VCaP (cell line): ENCODE measurements at regions not wholly inside any gene's neighbourhood (a gene's known extent, or its start where the extent isn't known, plus 50 kb on each side); places are given as distances from the start of the nearest gene placed in this dataset.

ENCODE experiments used
- H3K27ac ChIP-seq: fragments of 450-650 bp; 2 replicates; pipeline ENCODE4 v1.5.1; 2017
- TF ChIP-seq, protein P1 (sequence below): fragments of 450-650 bp; conservative IDR thresholded peaks from 2 replicates; pipeline ENCODE4 v1.5.1; 2017; ENCODE audit warnings: mild to moderate bottlenecking, moderate library complexity

DNA sequence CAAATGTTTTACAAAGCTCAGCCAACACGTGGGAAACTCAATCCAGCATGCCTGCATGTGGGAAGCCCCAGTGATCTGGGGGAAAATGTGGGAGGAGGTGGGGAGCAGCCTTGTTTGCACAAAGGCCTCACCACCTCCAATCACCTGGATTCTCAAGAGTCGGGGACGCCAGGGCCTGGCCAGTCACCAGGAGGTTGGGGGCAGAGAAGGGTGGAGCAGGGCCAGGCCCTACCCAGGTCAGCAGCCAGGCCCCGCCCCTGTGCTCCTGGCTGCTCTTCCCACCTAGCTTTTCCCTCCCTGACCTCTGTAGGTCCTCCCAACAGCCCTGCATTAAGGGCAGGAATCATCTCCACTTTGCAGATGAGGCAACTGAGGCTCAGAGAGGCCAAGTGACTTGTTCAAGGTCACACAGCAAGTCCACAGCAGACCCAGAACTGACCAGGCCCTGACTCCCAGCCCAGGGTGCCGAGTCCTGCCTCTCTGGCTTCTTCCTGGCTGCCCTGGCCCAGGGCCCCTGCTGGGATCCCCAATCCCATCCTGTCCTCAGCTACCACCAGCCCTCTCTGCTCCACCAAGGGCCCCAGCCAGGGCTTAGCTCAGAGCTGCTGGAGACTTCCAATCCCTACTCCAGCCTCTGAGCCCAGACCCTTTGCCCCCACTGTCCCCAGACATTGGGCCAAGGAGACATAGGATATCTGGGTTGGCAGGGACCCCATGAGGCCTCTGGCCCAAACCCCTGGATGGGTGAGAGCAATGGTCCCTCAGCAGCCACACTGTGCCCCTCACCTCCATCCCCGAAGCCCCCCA is 508.6 kb downstream of the PTPRU start:
- H3K27ac ChIP-seq = no peak overlapping the region
- TF ChIP-seq, protein P1, sequence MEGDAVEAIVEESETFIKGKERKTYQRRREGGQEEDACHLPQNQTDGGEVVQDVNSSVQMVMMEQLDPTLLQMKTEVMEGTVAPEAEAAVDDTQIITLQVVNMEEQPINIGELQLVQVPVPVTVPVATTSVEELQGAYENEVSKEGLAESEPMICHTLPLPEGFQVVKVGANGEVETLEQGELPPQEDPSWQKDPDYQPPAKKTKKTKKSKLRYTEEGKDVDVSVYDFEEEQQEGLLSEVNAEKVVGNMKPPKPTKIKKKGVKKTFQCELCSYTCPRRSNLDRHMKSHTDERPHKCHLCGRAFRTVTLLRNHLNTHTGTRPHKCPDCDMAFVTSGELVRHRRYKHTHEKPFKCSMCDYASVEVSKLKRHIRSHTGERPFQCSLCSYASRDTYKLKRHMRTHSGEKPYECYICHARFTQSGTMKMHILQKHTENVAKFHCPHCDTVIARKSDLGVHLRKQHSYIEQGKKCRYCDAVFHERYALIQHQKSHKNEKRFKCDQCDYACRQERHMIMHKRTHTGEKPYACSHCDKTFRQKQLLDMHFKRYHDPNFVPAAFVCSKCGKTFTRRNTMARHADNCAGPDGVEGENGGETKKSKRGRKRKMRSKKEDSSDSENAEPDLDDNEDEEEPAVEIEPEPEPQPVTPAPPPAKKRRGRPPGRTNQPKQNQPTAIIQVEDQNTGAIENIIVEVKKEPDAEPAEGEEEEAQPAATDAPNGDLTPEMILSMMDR = no peak

DNA sequence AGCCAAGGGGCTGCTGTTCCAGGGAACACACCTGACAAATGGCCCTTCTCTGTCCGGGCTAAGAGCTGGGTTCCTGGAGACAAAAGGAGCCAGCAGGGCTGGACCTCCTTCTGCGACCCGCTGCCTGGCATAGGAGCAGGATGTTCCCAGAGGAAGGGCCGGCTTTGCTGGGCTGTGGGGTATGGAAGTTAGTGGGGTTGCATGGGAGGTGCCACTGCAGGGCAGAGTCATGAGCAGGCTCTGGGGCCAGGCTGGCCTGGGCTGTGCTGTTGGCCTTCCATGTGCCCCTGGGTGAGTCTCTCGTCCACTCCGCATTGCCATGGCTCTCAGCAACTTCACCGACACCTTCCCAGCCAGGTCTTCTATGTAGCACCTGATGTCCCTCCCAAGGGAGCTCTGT is 507.6 kb downstream of the PTPRU start:
- H3K27ac ChIP-seq = no peak overlapping the region
- TF ChIP-seq, protein P1 = no peak

DNA sequence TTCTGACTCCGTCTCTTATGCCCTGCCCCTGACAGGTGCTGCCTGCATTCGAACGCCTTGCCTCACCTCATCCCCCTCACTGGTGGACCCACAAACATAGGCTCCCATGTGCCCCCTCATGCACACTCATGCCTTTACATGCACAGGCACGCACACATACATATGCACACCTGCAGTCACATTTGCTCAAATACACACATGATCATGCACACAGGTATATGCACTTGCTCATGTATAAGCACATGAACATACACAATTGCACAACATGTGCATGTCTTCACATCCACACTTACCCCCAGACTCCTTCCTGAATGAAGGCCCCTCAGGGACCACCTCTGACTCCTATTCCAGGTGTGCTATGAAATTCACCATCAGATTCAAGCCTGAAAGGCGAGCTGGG is 506.9 kb downstream of the PTPRU start:
- TF ChIP-seq, protein P1 = no peak
- H3K27ac ChIP-seq = no peak overlapping the region

DNA sequence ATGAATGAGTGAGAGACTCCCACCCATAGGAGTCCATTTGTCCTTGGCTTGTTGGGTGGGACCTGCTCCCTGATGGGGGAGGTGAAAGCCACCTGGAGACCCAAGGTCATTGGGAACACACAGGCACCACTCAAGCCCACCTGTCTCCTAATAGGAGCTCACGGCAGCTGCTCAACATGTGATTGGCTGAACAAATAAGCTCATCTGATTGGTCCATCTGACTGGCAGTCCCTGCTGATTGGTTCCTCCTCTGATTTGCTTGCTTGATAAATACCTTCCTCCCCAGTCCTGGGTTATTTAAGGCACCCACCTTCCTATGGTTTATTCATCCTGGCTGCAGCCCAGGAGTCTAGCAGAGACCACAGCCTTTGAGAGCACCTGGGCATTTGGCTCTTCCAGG is 502.9 kb downstream of the PTPRU start:
- TF ChIP-seq, protein P1 = no peak
- H3K27ac ChIP-seq = no peak overlapping the region

DNA sequence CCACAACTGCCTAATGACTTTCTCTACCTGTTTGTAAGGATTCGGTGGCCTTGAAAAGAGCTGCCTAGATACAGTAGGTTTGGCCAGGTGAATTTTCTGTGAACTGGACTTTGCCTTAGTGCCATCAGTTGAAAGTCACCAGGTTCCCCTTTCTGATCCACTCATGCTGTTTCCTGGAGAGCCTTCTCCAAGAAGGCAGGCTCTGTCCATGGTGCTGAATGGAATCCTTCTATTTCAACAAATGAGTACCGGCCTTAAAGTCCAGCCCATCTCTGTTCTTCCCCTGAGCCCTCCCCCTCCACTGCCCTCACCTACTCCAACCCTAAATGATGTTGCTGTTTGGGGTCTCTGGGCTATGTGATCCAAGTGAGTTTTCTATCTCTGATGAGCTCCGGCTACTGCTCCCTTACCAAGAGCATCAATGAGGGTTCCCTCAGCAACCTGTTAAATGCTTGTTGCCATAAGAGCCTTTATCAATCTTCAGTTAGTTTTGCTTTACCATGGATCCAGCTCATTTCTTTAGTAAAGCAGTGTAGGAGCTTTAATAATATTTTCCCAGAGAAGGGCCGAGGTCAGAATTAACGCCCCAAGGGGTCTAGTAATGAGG is 500.4 kb downstream of the PTPRU start:
- TF ChIP-seq, protein P1 = no peak

DNA sequence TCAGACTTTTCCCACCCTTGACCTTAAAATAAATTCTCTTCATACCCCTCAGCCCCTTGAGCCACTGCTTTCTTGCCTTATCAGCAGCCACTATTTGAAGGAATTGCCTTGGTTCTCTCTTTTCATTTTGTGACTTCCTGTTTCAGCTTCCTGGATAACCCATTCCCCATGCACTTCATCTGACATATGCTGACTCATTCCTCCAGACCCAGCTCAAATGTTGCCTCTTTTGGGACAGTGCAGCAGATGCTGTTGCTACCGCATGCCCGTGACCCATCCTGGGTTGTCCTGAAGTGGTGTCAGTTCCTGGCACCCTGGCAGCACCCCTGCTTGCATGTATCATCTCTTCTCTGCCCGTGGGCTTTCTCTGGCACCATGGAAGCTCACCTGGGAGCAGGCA is 496.1 kb downstream of the PTPRU start:
- TF ChIP-seq, protein P1 = no peak
- H3K27ac ChIP-seq = no peak overlapping the region

More for the DNA sequence above, 500.4 kb downstream of the PTPRU start:
- no peak overlapping the region for H3K27ac ChIP-seq

DNA sequence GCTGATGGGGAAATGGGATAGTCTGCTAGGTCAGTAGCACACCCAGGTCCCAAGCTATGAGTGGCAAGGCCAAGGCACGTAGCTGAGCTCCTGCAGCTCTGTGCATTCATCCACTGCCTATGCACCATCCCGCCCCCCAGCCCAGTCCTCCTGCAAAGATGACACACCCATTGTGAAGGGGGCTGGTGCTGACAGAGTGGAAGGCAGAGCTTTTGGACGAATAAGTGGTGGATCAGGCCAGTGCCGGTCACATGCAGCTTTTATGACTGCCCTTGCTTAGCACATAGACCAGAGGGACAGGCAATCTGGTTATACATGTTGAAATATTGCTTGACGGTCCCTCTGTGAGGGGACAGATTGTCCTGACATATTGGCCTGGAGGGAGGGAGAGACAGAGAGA is 494.3 kb downstream of the PTPRU start:
- no peak overlapping the region for H3K27ac ChIP-seq
- TF ChIP-seq, protein P1 = no peak
